ENCODE measurements at regions not wholly inside any gene's neighbourhood (a gene's known extent, or its start where the extent isn't known, plus 50 kb on each side); places are given as distances from the start of the nearest gene placed in this dataset.
"Not testable (repeated sequence)": the region's sequence is repeated elsewhere in the genome, so short reads cannot be mapped to it uniquely, and the experiment has no call there.

DNA sequence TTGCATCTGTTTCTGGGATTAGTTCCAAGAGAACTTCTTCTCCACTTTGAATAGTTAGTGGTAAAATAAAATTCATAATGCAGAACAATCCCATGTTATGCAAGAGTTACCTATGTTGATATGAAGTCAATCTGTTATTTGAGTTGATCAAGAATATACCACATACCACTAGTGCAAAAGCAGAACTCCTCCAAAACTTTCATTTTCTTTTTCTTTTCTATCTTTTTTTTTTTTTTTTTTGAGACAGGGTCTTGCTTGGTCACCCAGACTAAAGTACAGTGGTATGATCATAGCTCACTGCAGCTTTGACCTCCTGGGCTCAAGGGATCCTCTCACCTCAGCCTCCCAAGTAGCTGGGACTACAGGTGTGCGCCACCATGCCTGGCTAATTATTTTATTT lies 78.8 kb upstream of the UMPS start:
- not testable (repeated sequence) for DNase-seq

DNA sequence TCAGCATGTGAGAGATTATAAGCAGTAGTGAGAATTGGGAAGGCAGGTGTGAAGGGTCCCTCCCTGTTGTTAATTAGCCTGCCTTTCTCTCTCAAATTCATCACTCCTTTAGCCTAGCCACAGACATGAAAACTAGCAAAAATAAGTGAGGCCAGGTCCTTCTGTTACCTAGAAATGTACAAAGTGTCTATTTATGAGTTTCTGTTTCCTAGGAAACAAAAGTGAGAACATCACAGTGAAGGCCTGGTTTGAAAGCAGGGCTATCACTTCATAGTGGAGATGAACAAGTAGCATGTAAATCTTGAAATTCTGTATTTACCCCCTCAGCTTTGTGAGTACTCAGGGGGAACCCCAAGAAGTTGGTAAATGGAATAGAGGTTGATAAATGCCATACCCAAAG lies 78.2 kb upstream of the UMPS start:
- no peak for DNase-seq

DNA sequence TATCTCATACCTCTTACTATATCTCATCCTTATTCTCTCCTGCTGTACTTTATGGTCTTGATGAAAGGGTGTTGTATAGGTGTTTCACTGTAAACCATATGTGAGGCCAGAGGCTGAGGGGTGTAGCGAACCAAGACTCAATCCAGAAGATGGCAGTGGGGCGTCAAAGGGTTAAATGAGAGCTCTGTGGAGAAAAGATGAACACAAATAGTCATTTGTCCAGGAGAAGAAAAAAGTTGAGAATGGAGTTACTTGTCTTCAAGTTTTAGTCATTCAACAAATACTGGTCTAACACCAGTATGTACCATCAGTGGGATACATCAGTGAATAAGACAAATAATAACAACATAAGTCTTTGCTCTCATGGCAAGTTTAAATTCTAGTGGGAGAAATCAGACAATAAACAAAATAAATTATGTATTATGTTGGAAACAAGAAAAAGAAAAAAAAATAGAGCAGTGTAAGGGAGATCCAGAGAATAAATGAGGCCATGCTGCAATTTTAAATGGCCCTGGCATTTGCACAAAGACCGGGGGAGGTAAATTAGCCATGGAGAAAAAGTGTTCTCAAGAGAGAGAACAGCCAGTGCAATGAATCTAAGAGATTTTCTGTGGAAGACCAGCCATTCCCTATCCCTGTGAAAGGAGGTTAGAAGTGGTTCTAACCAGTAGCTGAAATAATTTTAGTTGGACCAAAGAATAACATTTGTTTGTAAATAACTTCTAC lies 77.0 kb upstream of the UMPS start:
- no peak for DNase-seq

- no peak for DNase-seq
Measured at GRCh38 chr3:124653797-124654469, 76.3 kb upstream of the UMPS start.

DNA sequence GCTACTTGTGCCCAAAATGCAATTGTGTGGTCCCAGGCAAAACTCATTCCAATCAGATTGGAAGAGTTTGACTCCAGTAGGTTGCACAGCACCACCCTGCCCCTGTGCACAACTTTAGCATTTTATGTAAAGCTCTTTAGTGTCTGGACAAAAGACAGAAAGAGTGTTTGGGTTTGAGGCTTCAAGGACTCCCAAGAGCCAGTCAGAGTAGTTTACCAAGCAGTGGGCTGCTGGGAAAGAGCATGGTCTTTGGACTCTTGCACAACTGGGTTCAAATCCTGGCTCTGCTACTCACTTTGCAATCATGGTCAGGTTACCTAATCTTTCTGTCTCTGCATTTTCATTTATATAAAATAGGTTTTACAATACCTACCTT lies 75.8 kb upstream of the UMPS start:
- DNase-seq, result no peak

GRCh38 chr3:124656531-124656930 lies 73.7 kb upstream of the UMPS start:
- DNase-seq, result no peak

DNA sequence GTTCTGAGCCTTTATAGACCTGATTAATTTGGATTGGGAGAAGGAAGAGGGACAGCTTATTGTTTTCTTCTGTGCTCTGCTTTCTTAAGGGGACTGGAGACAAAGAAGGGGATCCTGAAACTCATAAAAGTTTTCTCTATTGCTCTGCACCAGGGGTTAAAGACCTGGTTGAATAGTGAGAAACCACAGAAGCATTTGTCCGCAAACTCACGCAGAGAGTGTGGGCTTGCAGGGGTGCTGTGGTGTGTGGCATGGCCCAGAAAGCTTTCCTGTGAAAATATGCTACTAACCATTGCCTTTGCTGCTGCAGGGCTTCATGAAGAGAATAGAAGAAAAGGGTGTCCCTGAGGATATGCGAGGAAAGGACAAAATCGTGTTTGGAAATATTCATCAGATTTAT lies 73.1 kb upstream of the UMPS start:
- no peak for DNase-seq

DNA sequence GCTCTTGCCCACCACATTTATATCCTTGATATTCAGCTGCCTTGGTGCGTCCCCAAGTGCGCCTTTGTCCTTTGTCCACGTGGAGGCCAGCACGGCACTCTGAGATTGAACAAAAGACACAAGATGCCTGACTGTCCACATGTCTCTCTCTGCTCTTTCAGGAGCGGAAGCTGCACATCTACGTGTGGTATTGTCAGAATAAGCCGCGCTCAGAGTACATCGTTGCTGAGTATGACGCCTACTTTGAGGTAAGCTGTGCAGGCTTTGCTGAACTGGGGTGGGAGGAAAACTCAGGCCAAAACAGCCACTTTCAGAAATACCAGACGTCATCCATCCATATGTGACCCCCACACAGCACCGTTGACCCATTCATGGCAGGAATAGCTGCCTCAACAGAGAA lies 72.0 kb upstream of the UMPS start:
- DNase-seq, result no peak

DNA sequence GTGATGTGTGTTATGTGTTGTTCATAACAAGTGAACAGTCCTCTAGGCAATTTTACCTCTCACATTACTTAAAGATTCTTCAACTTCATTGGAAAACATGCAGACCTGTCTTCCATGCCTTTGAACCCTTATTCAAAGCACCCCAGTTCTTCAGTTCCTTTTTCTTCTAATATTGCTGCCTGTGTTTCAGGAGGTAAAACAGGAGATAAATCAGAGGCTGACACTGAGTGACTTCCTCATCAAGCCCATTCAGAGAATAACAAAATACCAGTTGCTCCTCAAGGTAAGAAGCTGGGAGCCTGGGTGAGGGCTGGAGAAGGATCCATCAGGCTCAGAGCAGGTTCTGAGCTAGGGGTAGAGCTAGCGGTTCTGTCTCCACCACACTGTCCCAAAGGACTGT lies 71.1 kb upstream of the UMPS start:
- no peak for DNase-seq

DNA sequence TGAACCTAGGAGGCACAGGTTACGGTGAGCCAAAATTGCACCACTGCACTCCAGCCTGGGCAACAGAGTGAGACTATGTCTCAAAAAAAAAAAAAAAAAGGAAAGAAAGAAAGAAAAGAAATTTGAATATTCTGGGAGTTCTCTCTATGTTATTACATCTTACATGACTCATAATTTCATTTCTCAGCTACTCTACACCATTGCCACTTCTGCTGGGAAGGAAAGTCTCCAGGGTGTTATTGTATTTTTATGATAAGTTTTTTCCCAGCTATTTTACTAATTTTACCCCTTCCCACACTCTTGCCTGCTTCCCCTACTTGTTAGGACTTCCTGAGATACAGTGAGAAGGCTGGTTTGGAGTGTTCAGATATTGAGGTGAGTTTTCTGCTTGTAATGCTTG lies 69.7 kb upstream of the UMPS start:
- no peak for DNase-seq

- no peak for DNase-seq
Measured at GRCh38 chr3:124663690-124664089, 66.6 kb upstream of the UMPS start.

DNA sequence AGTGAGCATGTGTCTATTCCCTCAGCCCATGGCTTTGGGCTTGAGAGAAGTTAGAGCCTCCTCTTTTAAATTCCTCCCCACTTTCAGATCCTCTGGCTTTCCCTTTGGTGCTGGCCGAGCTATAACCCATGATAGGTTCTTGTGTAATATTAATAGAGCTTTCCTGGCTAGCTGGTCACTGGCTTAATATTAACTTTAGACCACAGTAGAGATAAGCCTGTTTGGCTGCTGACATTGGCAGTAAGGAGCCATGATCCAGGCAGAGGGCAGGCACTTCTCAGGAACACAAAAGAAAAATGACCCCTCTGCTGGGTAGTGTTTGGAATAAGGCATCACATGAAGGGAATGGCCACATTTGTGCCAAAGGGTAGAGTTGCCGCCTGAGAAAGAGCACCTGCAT lies 65.4 kb upstream of the UMPS start:
- DNase-seq, result no peak

DNA sequence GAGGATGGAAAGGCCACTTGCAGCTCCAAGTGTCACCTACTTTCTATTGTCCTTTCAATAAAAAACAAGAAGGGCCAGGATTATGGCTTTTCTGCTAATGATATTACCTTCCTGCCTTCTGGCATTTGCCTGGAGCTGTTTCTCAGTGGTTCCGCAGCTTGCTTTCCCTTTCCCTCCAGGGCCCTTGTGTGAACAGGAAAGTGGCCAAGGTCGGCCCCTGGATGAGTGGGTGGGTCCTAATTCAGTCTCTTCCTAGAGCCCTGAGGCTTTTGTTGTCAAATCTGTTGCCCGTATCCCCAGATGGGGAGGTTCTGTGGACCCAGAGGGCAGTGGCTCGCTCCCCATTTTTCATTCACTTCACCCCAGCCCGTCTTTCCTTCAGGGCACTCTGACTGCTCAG lies 64.2 kb upstream of the UMPS start:
- DNase-seq, result no peak

- no peak for DNase-seq
Measured at GRCh38 chr3:124669470-124669869, 60.8 kb upstream of the UMPS start.

- peak; percentile 64 for DNase-seq
Measured at GRCh38 chr3:124671106-124671505, 59.1 kb upstream of the UMPS start.

DNA sequence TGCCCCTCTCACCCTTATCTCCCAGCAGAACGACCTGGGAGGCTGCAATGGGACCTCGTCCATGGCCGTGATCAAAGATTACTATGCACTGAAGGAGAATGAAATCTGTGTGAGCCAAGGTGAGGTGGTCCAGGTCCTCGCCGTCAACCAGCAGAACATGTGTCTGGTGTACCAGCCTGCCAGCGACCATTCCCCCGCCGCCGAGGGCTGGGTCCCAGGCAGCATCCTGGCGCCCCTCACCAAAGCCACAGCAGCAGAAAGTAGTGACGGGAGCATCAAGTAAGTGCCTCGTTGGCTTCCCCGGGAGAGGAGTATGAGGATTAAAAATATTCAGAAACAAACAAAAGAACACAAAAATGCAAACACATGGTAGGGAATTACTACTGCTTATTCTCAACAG lies 55.9 kb upstream of the UMPS start:
- no peak for DNase-seq

DNA sequence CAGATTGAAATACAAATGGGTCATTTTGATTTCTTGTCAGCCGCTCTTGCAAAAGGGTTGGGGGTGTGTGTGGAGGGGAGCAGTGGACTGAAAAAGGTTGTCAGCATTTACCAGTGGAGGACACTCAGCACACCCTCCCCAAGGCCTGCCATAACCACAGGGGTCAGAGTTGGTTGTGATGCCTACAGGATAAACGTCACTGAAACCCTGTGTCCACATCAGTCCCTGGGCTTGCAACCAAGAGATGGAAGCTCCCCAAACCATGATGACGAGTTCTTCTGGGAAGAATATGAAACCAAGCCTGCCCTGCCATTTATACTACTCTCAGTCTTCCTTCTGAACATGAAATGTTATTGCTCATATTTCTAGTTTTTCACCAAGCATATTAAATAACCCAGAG lies 54.0 kb upstream of the UMPS start:
- no peak for DNase-seq

- DNase-seq, result no peak
Measured at GRCh38 chr3:124679048-124679638, 51.1 kb upstream of the UMPS start.
